Esophagus squamous epithelium (tissue), 4 donors: ENCODE measurements at regions not wholly inside any gene's neighbourhood (a gene's known extent, or its start where the extent isn't known, plus 50 kb on each side); places are given as distances from the start of the nearest gene placed in this dataset.

Source experiments
- CTCF ChIP-seq, 6 experiments: fragments of 450-650 bp in 4 of 6; fragments of 200-600 bp in 2 of 6; sonication (generic) in 2 of 6; IDR thresholded peaks; one replicate each; pipeline ENCODE4 v1.5.1; 2016 to 2019; ENCODE audit warnings: antibody characterized with exemption in 6 of 6, mild to moderate bottlenecking in 4 of 6, moderate library complexity in 4 of 6
- POLR2A ChIP-seq, 4 donors: fragments of 450-650 bp; IDR thresholded peaks; one replicate each; pipeline ENCODE4 v1.6.1; 2017; ENCODE audit warnings: antibody characterized with exemption in 4 of 4, mild to moderate bottlenecking in 4 of 4, moderate library complexity in 3 of 4

GRCh38 chr5:98463222-98463621 lies 310.2 kb upstream of the RGMB start:
- TF ChIP-seq CTCF (IDR thresholded peaks at IDR 0.05): no peak
- no peak for TF ChIP-seq POLR2A (IDR thresholded peaks at IDR 0.05)
